Heart left ventricle (tissue), 16 donors: ENCODE measurements at regions not wholly inside any gene's neighbourhood (a gene's known extent, or its start where the extent isn't known, plus 50 kb on each side); places are given as distances from the start of the nearest gene placed in this dataset.

Experiments
- ATAC-seq, 4 donors: fragments of 200-7000 bp; cut with Tn5 transposase; one replicate each; pipeline ENCODE4 v1.9.1; 2020 to 2022; ENCODE audit warnings: moderate library complexity in 4 of 4, mild to moderate bottlenecking in 3 of 4, moderate number of reproducible peaks in 1 of 4
- DNase-seq, 5 donors: peaks; one replicate each; pipeline ENCODE4 v3.0.0-alpha.2; 2020
- H3K27ac ChIP-seq, 12 donors: fragments of 200-600 bp; sonication (generic) in 4 of 12; one replicate each; pipeline versions ENCODE4 v1.5.0 to v1.8.0; 2016 to 2022; ENCODE audit warnings: mild to moderate bottlenecking in 2 of 12
- H3K27me3 ChIP-seq, 9 donors: fragments of 200-600 bp; sonication (generic) in 2 of 9; one replicate each; pipeline versions ENCODE4 v1.5.1 to v1.8.0; 2016 to 2022; ENCODE audit warnings: mild to moderate bottlenecking in 3 of 9
- H3K36me3 ChIP-seq, 9 donors: fragments of 200-600 bp; sonication (generic) in 2 of 9; one replicate each; pipeline versions ENCODE4 v1.5.0 to v1.8.0; 2018 to 2022; ENCODE audit warnings: mild to moderate bottlenecking in 2 of 9
- H3K4me1 ChIP-seq, 12 donors: fragments of 200-600 bp; sonication (generic) in 4 of 12; one replicate each; pipeline versions ENCODE4 v1.5.0 to v1.8.0; 2016 to 2022; ENCODE audit warnings: mild to moderate bottlenecking in 3 of 12
- H3K4me3 ChIP-seq, 12 donors: fragments of 200-600 bp; sonication (generic) in 4 of 12; one replicate each; pipeline versions ENCODE4 v1.5.0 to v1.8.0; 2017 to 2022; ENCODE audit warnings: mild to moderate bottlenecking in 9 of 12, moderate library complexity in 4 of 12
- H3K9me3 ChIP-seq, 12 donors: fragments of 200-600 bp; sonication (generic) in 4 of 12; one replicate each; pipeline versions ENCODE4 v1.5.0 to v1.8.0; 2016 to 2022; ENCODE audit warnings: mild to moderate bottlenecking in 1 of 12
- POLR2A ChIP-seq, 2 donors: fragments of 450-650 bp; IDR thresholded peaks; one replicate each; pipeline ENCODE4 v1.6.1; 2017; ENCODE audit warnings: antibody characterized with exemption in 2 of 2, mild to moderate bottlenecking in 2 of 2, moderate library complexity in 2 of 2
- WGBS, 4 donors: extraction: QIAGEN DNeasy Blood & Tissue Kit in 2 of 4; methylation state at CpG; one replicate each; pipeline versions ENCODE4 v1.1.5 to v1.1.7; 2013 to 2018; 5-methylcytosine and 5-hydroxymethylcytosine counted together
- intact Hi-C, 10 donors: fragments of 100-400 bp; cut with DNase I; formaldehyde crosslinking; loops; one replicate each; pipeline versions ENCODE4 v1.11.1 to v1.14.2; 2022
- TF ChIP-seq, protein P1 (sequence below), 12 donors: fragments of 200-600 bp; sonication (generic) in 4 of 12; IDR thresholded peaks; one replicate each; pipeline versions ENCODE4 v1.5.0 to v1.8.0; 2018 to 2022; ENCODE audit warnings: antibody characterized with exemption in 12 of 12, mild to moderate bottlenecking in 5 of 12
- donor health status: ischemic (EF 13 %, LVEDD 7.1; RV severe dilation, severe dysfunction).
- donor health status: healthy with polysubstance abuse.
- donor health status: DM: no; HTN: yes; CAD: no.
- donor health status: DM: no; HTN: no; CAD: no.
- donor health status: ischemic (EF 25% LVEDD 6.9; RV normal size, moderate dysfunction).
- donor health status: ischemic (EF 25% LVEDD 5.7; RV mildly dilated, moderate dysfunction).
- donor health status: healthy.
- donor health status: DM: yes; HTN: yes; CAD: no.
- donor health status: ischemic (EF 35%, LVEDD 5.7; RV mildly dilated, moderate dysfunction).
- donor health status: nonischemic (EF 11% LVEDD 7.7; RV severe dilation, severe dysfunction).
- donor health status: DM: yes; HTN: yes; CAD: no.
- donor health status: PGD.
- donor health status: ischemic (EF 29% LVEDD 5.4; RV normal size, mild dysfunction).
- donor health status: nonischemic (EF 23%, LVEDD 6.1; RV moderate dilation, normal function).

DNA sequence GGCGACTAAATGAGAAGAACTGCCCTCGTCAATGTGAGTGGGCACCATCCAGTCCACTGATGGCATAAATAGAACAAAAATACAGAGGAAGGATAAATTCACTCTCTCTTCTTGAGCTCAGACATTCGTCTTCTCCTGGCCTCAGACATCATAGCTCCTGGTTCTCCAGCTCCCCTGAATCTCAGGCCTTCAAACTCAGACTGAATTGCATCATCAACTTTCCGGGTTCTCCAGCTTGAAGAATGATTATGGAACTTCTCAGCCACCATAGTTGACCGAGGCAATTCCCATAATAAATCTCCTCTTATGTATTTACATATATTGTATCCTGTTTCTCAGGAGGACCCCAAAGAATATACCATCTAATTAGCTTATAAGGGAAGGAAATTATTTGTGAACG, 55.0 kb upstream of the FNDC3A start:
- intact Hi-C loops, result no loop called here
- 85 to 91% (median 89%) methylated on average over 6 of the region's 6 CpGs for WGBS, 4 donors
- DNase-seq (no peak), ATAC-seq (no peak)
- Histone ChIP-seq H3K27me3 (no peaks in the 10 kb centered on the region), H3K36me3 (no peaks in the 10 kb centered on the region), H3K4me1 (no peaks in the 10 kb centered on the region), H3K4me3 (no peak overlapping the region), H3K27ac (no peak overlapping the region), H3K9me3 (peaks cover 0 to 4% (median 0%) of the 10 kb centered on the region in 12 donors)
- TF ChIP-seq, protein P1, sequence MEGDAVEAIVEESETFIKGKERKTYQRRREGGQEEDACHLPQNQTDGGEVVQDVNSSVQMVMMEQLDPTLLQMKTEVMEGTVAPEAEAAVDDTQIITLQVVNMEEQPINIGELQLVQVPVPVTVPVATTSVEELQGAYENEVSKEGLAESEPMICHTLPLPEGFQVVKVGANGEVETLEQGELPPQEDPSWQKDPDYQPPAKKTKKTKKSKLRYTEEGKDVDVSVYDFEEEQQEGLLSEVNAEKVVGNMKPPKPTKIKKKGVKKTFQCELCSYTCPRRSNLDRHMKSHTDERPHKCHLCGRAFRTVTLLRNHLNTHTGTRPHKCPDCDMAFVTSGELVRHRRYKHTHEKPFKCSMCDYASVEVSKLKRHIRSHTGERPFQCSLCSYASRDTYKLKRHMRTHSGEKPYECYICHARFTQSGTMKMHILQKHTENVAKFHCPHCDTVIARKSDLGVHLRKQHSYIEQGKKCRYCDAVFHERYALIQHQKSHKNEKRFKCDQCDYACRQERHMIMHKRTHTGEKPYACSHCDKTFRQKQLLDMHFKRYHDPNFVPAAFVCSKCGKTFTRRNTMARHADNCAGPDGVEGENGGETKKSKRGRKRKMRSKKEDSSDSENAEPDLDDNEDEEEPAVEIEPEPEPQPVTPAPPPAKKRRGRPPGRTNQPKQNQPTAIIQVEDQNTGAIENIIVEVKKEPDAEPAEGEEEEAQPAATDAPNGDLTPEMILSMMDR (IDR thresholded peaks at IDR 0.05), result no peak
- no peak for TF ChIP-seq POLR2A (IDR thresholded peaks at IDR 0.05)

GRCh38 chr13:48923376-48923775, 52.3 kb upstream of the FNDC3A start:
- H3K9me3 ChIP-seq, result no peaks in the 10 kb centered on the region
- H3K36me3 ChIP-seq, result no peaks in the 10 kb centered on the region
- no peaks in the 10 kb centered on the region for H3K27me3 ChIP-seq
- H3K4me1 ChIP-seq, result no peaks in the 10 kb centered on the region
- TF ChIP-seq POLR2A (IDR thresholded peaks at IDR 0.05), result no peak
- TF ChIP-seq, protein P1 (IDR thresholded peaks at IDR 0.05), result no peak
- ATAC-seq (no peak), DNase-seq (peak in 2 of 5 donors; percentile 27 to 30)
- 63 to 87% (median 77%) methylated on average over 1 of the region's 1 CpG for WGBS, 4 donors
- H3K4me3 ChIP-seq, result no peak overlapping the region
- intact Hi-C loops, result no loop called here
- H3K27ac ChIP-seq, result no peak overlapping the region

DNA sequence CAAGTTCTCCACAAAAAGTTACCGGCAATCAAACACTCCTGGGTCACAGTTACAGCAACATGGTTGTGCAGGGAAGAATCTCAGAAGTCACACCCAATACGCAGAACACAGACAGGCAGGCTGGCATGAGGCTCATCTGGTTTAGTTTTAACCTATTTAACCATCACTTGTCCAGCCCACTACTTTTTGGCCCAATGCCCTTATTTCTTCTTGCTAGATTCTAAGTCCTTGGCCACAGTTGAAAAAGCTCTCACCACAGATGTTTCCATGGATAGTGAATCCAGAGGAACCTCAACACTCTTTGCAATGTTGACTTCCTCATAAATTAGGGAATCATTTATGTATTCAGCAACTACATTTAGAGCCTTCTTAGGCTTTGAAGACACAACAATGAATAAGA, 50.7 kb upstream of the FNDC3A start:
- H3K9me3 ChIP-seq, result no peaks in the 10 kb centered on the region
- no peak overlapping the region for H3K4me3 ChIP-seq
- TF ChIP-seq, protein P1 (IDR thresholded peaks at IDR 0.05), result no peak
- no peak for TF ChIP-seq POLR2A (IDR thresholded peaks at IDR 0.05)
- DNase-seq, result no peak
- no peaks in the 10 kb centered on the region for H3K36me3 ChIP-seq
- ATAC-seq, result no peak
- 95 to 100% (median 97%) methylated on average over 2 of the region's 2 CpGs for WGBS, 4 donors
- no peaks in the 10 kb centered on the region for H3K27me3 ChIP-seq
- H3K4me1 ChIP-seq, result no peaks in the 10 kb centered on the region
- H3K27ac ChIP-seq, result no peak overlapping the region
- intact Hi-C loops, result no loop called here
